GM18858 (cell line): ENCODE measurements at regions not wholly inside any gene's neighbourhood (a gene's known extent, or its start where the extent isn't known, plus 50 kb on each side); places are given as distances from the start of the nearest gene placed in this dataset.
"Not testable (repeated sequence)": the region's sequence is repeated elsewhere in the genome, so short reads cannot be mapped to it uniquely, and the experiment has no call there.

Experiments used
- ATAC-seq: cut with Tn5 transposase; IDR thresholded peaks from one replicate; pipeline ENCODE4 v1.9.1; 2021; ENCODE audit not compliant: unreplicated experiment

- ATAC-seq, result no peak
Observed at GRCh38 chr6:166703149-166703710, 76.2 kb upstream of the RPS6KA2 start.

DNA sequence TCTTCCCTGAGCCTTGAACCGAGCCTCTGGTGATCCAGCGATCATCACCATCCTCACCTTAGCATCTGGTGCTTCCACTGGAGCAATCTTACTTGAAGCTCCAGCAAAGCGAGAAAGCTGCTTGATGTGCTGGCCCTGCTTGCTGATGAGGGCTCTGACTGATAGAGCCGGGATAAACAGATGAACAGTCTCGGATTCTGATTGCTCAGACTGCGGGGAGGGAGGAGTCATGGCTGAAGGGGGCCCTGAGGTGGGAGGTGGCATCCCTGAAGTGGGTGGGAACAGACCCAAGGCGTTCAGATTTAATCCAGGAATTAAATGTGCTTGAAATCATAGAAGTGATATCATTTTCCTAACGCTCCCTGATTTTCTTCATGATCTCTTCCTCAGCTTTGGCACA lies 74.4 kb upstream of the RPS6KA2 start:
- not testable (repeated sequence) for ATAC-seq

- not testable (repeated sequence) for ATAC-seq
Observed at GRCh38 chr6:166700871-166701270, 73.8 kb upstream of the RPS6KA2 start.

DNA sequence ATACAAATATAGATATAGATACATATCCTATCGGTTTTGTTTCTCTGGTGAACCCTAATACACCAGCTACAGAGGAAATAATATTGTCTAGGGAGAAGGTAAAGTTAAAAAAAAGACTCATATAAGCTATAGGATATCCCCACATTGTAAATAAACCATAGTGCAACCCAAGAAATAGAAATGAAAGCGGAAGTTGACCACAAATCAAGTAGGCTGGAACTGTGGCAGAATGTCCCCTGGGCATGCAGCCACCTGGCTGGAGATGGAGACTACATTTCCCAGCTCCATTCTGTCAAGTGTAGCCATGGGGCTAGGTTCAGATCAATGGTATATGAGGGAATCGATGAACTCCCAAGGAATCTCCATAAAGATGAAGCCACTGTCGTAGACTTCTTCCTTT lies 70.1 kb upstream of the RPS6KA2 start:
- ATAC-seq, result peak; percentile 63

DNA sequence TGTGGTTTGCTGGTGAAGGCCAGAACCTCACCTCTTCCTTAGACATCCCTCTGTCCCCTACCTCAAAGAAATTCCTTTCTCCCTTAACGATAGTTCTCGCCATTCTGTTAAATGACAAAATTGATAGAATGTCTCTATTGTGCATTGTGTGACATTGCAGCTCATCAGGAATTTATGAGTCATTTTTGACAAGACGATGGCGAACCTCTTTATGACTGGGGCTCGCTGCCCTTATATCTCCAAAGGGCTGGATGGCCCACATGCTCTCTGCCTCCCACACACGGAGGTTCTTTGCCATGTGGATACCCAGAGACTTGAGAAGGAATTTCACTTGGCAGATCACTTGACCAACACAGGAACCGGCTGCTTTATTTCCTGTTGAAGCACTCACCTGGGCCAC lies 66.8 kb upstream of the RPS6KA2 start:
- no peak for ATAC-seq

DNA sequence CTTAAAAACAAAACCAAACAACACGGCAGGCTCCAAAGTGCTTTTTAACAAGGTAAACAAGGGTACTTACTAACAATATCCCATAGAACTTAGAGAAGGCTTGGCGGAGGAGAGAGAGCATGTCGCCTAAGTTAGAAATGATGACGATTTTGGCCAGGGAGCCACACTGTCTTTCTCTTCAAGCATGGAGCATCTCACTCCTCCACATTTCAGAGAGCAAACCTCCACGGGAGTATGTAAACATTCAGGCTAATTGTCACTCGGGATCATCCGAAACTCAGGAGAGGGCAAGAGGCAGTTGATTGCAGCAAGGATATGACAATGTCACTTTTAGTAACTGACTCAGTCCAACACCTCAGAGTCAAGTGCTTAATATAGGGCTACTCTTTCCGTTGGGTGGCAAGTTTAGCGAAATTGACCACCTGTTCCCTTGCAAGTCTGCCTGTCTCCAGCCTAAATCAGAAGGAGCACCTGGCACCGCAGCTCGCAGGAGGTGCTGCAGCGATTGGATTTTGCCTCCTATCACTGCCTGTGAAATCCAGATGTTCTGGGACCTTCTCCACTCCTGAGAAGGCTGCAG lies 65.8 kb upstream of the RPS6KA2 start:
- ATAC-seq, result no peak

GRCh38 chr6:166691746-166692145 lies 64.7 kb upstream of the RPS6KA2 start:
- ATAC-seq, result no peak

- no peak for ATAC-seq
Observed at GRCh38 chr6:166691199-166691598, 64.1 kb upstream of the RPS6KA2 start.

DNA sequence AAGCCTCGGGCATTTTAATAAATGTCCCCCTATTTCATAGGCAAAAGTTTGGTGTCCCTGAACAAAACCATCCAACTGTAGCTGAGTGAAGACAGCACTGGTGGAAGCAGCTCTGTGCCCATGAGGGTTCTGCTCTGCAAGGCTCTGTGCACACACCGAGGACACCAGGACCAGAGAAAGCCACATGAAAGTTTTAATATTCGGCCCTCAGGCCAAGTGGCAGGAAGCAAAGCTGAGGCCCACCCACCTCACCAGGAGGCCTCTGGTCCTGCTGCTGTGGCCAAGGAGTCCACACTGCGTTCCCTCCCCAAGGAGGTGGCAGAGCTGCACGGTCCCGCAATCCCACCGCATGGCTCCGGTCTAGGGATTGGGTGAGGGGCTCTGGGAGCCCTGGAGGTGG lies 62.6 kb upstream of the RPS6KA2 start:
- ATAC-seq, result no peak

DNA sequence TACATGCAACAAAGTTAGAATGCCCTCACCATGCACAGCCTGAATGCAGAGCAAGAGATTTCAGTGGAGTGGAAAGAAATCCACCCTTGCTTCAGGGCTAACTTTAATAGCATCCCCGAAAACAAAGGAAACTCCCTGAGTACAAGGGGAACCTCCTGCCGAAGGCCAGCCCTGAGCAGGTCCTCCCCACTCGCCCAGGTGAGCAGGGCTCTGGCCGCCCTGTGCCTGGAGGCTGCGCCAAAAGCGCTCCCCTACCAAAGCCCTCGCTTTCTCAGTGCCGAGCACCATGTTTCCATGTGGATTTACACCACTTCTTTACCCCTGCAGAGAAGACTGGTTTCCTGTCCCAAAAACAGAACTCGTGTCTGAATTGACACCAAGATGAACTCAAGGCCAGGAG lies 61.9 kb upstream of the RPS6KA2 start:
- no peak for ATAC-seq

GRCh38 chr6:166687879-166688205 lies 60.8 kb upstream of the RPS6KA2 start:
- ATAC-seq, result no peak

GRCh38 chr6:166687070-166687878 lies 60.2 kb upstream of the RPS6KA2 start:
- ATAC-seq, result no peak

DNA sequence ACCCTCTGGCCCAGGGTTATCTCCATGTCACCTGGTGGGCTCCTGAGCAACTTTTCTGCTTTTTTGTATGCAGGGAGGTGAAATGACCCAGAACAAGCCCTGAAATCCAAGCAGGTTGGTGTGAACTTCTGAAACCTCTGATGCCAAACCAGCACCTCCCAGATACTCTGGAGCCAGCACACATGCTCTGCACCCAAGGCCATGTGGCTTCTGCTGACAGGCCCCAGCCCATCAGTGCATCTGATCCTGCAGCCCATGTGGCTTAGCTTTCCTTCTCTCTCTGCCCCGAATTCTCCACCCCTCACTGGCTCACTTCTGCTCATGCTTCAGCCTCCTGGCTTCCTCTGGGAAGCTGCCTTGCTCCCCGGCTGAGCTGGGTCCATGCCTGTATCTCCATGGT lies 59.3 kb upstream of the RPS6KA2 start:
- ATAC-seq, result no peak

DNA sequence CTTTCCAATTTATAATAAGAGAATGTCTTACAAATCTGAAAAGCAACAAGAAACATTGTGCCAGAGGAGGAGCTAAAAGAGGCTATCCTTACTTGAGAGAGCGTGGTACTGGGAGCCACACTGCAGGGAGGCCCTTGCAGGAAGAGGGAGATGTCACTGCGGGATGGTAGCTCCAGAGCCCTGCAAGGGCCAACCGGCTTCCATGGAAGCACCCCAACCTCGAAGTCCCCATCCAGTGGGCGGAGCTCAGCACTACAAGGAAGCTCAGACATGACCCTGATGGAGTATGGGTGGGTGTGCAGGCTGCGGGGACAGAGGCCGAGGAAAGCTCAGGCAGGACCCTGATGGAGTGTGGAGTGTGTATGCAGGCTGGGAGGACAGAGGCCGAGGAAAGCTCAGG lies 57.8 kb upstream of the RPS6KA2 start:
- ATAC-seq, result no peak

DNA sequence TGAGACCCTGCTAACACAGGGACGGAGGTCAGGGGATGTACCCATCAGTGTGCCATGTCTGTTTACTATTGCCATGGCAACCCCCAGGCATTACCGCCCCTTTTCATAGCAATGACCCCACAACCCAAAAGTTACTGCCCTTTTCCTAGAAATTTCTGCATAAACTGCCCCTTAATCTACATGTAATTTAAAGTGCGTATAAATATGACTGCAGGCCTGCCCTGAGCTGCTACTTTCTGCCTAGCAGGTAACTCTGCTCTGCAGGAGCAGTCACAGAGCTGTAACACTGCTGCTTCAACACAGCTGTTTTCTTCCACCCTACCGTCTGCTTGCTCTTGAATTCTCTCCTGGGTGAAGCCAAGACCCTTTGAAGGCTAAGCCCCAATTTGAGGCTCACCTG lies 57.1 kb upstream of the RPS6KA2 start:
- no peak for ATAC-seq

DNA sequence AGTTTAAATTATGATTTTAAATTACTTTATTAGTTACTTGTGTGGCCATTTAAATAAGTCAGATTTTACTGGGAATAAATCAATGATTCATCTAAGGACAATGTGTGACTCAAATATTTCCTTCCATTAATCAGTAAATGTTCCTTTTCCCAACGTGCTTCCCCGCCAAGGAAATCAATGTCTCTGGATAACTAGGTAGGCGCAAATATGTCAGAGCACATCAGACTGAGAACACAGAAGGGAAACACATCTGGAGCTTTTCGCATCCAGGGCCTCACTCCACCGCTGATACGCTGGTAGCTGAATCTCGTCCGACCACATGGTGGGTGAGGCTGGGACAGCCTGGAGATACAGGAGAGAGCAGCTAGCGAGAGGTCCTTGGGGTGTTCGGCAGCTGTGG lies 56.4 kb upstream of the RPS6KA2 start:
- ATAC-seq, result no peak

GRCh38 chr6:166679566-166679965 lies 52.5 kb upstream of the RPS6KA2 start:
- ATAC-seq, result no peak

- ATAC-seq, result no peak
Observed at GRCh38 chr6:166678426-166678825, 51.4 kb upstream of the RPS6KA2 start.

- ATAC-seq, result no peak
Observed at GRCh38 chr6:166677941-166678340, 50.9 kb upstream of the RPS6KA2 start.
